ENCODE measurements at regions not wholly inside any gene's neighbourhood (a gene's known extent, or its start where the extent isn't known, plus 50 kb on each side); places are given as distances from the start of the nearest gene placed in this dataset.

DNA sequence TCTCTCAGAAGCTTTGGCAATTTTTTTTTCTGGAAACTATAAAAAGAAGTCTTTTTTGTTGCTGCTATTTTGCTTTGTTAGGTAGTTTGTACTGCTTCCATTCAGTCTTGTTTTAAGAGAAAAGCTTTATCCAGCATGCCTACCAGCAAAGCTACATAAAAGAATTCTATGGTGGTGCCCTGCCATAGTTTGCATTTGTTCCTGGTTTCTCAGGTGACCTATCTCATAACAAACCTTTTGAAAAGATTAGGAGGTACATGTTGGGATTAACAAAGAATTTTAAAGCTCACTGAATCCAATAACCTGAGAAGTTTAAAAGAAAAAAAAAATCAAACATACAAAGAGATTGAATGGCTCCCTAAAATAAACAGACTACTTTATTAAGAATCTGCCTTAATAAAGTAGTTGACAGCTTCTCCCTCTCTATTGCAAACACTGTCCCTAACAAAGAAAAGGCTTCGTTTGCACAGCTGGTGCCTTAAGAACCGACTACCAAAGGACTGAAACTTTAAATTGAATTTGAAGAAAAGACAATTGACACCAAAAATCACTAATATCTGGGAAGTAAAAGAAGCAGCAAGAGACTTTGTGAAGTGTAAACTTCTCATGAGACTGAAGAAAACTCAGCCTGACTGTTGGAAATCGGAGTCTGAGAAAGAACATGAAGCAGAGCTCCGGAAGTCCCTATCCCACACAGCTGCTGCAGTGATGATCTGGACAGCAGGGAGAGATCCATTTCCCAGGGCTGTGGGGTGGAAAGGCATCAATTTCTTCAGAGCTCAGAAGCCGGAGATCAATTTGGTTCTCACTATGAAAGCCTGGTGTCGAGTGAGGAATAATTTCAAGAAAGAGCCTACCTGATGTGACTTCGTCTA lies 102.7 kb upstream of the PLEKHA5 start:
- no peak for DNase-seq
- H3K9me3 Mint-ChIP-seq: peaks cover 0 to 5% (median 0%) of the 10 kb centered on the region in 7 donors
- H3K36me3 Mint-ChIP-seq: no peaks in the 10 kb centered on the region
- no peak overlapping the region for H3K27ac Mint-ChIP-seq
- no peak for ATAC-seq (ENCODE audit: low read depth in 2 of 2)
- no peaks in the 10 kb centered on the region for H3K4me1 Mint-ChIP-seq
- no peaks in the 10 kb centered on the region for H3K27me3 Mint-ChIP-seq
- no peak overlapping the region for H3K4me3 Mint-ChIP-seq

DNA sequence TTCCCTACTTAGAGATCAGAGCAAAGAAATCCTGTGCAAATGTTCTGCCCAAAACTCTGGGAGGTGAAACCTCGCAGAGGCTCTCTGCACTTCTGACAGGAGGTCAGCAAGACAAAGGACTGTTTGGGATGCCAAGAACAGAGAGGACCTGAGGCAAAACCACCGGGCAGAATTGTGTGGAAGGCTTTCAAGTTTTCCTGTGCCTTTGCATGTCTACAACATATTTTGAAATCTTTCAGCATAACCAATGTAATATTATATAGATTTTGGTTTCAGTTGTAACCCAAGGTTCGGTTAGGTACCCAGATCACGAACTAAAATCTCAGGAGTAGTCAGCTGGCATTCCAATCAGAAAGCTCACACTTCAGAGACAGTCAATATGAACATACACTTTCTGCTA lies 99.4 kb upstream of the PLEKHA5 start:
- no peaks in the 10 kb centered on the region for H3K36me3 Mint-ChIP-seq
- peaks cover 5 to 28% (median 14%) of the 10 kb centered on the region in 7 donors for H3K9me3 Mint-ChIP-seq
- H3K4me3 Mint-ChIP-seq: no peak overlapping the region
- DNase-seq (no peak), ATAC-seq (ENCODE audit: low read depth in 2 of 2) (no peak)
- H3K27ac Mint-ChIP-seq: no peak overlapping the region
- no peaks in the 10 kb centered on the region for H3K27me3 Mint-ChIP-seq
- H3K4me1 Mint-ChIP-seq: no peaks in the 10 kb centered on the region

DNA sequence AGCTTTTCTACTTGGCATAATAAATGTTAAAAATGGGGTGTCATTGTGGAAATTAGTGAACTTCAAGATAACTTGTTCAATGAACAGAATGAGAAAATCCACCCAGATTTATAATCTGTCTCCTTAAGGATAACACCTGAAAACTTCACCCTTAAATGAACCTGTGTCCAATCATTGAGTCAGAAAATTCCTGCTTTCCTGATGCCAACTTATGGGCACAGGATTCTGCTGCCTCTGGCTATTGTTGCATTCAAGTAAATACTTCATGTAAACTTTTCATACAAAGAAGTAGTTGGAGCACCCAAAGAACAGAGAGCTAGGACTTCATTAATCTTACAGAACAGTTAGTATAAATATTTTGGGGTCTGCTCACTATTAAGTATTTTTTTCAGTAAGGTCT lies 98.9 kb upstream of the PLEKHA5 start:
- peaks cover 5 to 32% (median 14%) of the 10 kb centered on the region in 7 donors for H3K9me3 Mint-ChIP-seq
- no peak for DNase-seq
- H3K36me3 Mint-ChIP-seq: no peaks in the 10 kb centered on the region
- H3K4me1 Mint-ChIP-seq: no peaks in the 10 kb centered on the region
- H3K4me3 Mint-ChIP-seq: no peak overlapping the region
- no peaks in the 10 kb centered on the region for H3K27me3 Mint-ChIP-seq
- no peak for ATAC-seq (ENCODE audit: low read depth in 2 of 2)
- no peak overlapping the region for H3K27ac Mint-ChIP-seq

DNA sequence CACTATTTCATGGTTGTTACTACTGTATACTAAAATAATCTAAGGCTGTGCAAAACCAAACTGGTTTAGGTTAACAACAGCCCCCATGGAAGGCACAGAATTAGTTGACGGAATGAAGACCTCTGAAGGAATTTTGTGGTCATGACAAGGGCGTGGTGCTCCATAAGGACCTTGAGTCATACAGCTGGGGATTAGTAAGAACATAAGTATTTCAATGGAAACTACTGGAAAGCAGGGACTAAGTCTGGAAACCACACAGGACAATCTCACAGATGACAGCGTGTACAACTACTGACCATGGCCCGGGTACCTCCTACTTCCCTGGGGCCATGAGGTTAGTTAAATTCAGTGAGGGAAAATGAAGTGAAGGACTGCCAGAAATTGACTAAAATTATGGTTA lies 98.5 kb upstream of the PLEKHA5 start:
- H3K36me3 Mint-ChIP-seq: no peaks in the 10 kb centered on the region
- no peak overlapping the region for H3K27ac Mint-ChIP-seq
- DNase-seq: no peak
- ATAC-seq (ENCODE audit: low read depth in 2 of 2): no peak
- H3K9me3 Mint-ChIP-seq: peaks cover 5 to 36% (median 14%) of the 10 kb centered on the region in 7 donors
- H3K27me3 Mint-ChIP-seq: no peaks in the 10 kb centered on the region
- no peak overlapping the region for H3K4me3 Mint-ChIP-seq
- no peaks in the 10 kb centered on the region for H3K4me1 Mint-ChIP-seq

DNA sequence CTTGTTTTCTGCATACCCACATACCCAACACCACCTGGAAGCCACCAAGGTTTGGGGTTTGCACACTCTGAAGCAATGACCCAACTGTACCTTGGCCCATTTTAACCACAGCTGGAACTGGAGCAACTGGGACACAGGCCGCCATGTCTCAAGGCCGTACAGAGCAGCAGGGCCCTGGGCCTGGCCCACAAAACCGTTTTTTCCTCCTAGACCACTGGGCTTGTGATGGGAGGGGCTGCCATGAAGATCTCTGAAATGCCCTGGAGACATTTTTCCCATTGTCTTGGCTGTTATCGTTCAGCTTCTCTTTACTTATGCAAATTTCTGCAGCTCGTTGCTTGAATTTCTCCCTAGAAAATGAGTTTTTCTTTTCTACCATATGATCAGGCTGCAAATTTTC lies 96.7 kb upstream of the PLEKHA5 start:
- no peaks in the 10 kb centered on the region for H3K36me3 Mint-ChIP-seq
- H3K4me1 Mint-ChIP-seq: no peaks in the 10 kb centered on the region
- DNase-seq (no peak), ATAC-seq (ENCODE audit: low read depth in 2 of 2) (no peak)
- H3K9me3 Mint-ChIP-seq: peaks cover 8 to 36% (median 14%) of the 10 kb centered on the region in 7 donors
- no peaks in the 10 kb centered on the region for H3K27me3 Mint-ChIP-seq
- no peak overlapping the region for H3K27ac Mint-ChIP-seq
- no peak overlapping the region for H3K4me3 Mint-ChIP-seq

DNA sequence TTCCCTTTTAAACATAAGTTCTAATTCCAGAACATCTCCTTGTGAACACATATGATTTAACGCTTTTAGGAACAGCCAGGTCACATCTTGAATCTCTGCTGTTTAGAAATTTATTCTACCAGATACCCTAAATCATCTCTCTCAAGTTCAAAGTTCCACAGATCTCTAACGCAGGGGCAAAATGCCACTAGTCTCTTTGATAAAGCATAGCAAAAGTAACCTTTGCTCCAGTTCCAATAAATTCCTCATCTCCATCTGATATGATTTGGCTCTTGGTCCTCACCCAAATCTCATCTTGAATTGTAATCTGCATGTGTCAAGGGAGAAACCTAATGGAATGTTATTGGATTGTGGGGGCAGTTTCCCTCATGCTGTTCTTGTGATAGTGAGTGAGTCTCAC lies 96.3 kb upstream of the PLEKHA5 start:
- Mint-ChIP-seq H3K9me3 (peaks cover 8 to 36% (median 14%) of the 10 kb centered on the region in 7 donors), H3K4me1 (no peaks in the 10 kb centered on the region), H3K27ac (no peak overlapping the region), H3K27me3 (no peaks in the 10 kb centered on the region), H3K4me3 (no peak overlapping the region), H3K36me3 (no peaks in the 10 kb centered on the region)
- DNase-seq (no peak), ATAC-seq (ENCODE audit: low read depth in 2 of 2) (no peak)

DNA sequence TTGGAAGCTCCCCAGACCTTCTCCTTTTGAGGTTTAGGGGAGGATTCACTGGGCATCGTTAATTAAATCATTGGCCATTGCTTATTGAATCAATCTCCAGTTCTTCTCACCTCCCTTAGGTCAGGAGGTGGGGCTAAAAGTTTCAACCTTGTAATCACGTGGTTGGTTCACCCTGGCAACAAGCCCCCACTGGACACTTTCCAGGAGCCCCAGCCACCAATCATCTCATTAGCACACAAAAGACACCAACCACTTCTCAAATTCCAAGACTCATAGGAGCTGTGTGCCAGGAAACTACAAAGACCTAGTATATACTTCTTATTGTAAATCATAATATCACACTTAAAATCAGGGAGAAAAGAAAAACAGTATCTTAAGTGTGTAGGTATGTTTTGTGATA lies 94.6 kb upstream of the PLEKHA5 start:
- Mint-ChIP-seq H3K27me3 (no peaks in the 10 kb centered on the region), H3K36me3 (no peaks in the 10 kb centered on the region), H3K9me3 (peaks cover 8 to 36% (median 14%) of the 10 kb centered on the region in 7 donors), H3K4me3 (no peak overlapping the region), H3K27ac (no peak overlapping the region), H3K4me1 (no peaks in the 10 kb centered on the region)
- no peak for ATAC-seq (ENCODE audit: low read depth in 2 of 2)
- DNase-seq: no peak

DNA sequence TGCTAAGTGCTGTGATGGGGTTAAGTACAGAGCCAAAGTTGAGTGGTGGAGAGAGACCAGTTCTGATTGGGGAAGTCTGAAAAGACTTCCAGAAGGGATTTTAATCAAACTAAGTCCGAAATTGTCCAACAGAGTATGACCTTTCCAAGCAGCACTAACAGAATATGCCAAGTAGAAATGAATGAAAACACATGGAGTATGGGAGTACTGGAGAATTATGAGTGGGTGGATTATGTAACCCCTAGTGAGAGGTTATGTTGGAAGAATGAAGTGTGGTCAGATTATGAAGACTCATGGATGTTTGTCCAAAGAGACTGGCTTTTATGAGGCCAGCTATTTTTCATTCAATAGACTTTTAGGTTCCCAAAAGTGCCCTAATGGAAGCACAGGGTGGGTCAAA lies 94.0 kb upstream of the PLEKHA5 start:
- no peak overlapping the region for H3K27ac Mint-ChIP-seq
- no peaks in the 10 kb centered on the region for H3K27me3 Mint-ChIP-seq
- ATAC-seq (ENCODE audit: low read depth in 2 of 2): no peak
- H3K4me3 Mint-ChIP-seq: no peak overlapping the region
- DNase-seq: no peak
- H3K4me1 Mint-ChIP-seq: no peaks in the 10 kb centered on the region
- peaks cover 8 to 36% (median 16%) of the 10 kb centered on the region in 7 donors for H3K9me3 Mint-ChIP-seq
- H3K36me3 Mint-ChIP-seq: no peaks in the 10 kb centered on the region

DNA sequence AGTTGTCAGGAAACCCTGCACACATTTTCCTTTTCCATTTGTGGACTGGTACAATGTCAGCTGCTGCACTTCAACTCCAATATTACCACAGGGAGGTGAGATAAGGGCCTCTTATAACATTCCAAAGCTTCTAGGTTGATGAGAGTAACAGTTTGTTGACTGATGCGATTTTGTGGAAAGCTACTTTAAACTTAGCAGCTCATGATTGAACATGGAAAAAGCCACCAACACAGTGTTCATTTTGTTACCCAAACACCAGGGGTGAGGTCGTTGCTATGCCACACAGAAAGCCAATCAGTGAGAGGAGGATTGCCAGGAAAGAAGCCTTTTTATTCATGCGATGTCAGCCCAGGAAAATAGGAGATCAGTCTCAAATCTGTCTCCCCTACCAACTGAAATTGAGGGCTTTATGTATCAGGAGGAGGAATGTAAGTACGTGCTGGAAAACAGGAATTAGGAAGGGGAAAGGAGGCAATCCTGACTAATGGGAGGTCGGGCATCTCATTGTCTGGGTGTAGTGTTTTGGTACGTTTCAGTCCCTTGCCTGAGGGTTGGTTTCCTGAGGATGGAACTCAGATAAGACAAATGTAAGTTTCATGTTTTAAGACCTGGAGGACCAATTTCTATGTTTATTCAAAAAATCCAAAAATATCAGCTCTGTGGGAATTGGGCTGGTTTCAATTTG lies 92.7 kb upstream of the PLEKHA5 start:
- DNase-seq (no peak), ATAC-seq (ENCODE audit: low read depth in 2 of 2) (no peak)
- Mint-ChIP-seq H3K4me3 (no peak overlapping the region), H3K4me1 (no peaks in the 10 kb centered on the region), H3K36me3 (no peaks in the 10 kb centered on the region), H3K27me3 (no peaks in the 10 kb centered on the region), H3K9me3 (peaks cover 8 to 36% (median 15%) of the 10 kb centered on the region in 7 donors), H3K27ac (no peak overlapping the region)

DNA sequence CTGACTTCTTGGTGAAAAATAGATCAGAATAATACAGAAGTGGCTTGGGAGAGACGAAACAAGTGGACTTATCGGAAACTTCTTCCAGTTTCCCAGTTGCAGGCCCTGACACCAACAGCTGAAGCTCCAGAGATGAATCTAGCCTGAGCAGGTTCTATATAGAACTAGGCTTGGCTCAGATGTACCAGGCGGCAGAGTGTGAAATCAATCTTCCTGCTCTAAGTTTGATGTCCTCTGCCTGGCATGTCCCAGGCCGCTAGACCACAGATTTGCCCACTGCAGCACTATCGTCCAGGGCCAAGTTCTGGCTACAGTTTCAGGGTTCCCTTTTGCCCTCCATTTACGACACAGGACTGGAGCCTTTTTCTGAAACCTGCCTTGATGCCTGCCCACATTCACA lies 91.3 kb upstream of the PLEKHA5 start:
- H3K27ac Mint-ChIP-seq: no peak overlapping the region
- no peaks in the 10 kb centered on the region for H3K4me1 Mint-ChIP-seq
- H3K36me3 Mint-ChIP-seq: no peaks in the 10 kb centered on the region
- H3K27me3 Mint-ChIP-seq: no peaks in the 10 kb centered on the region
- no peak overlapping the region for H3K4me3 Mint-ChIP-seq
- H3K9me3 Mint-ChIP-seq: peaks cover 3 to 24% (median 8%) of the 10 kb centered on the region in 7 donors
- DNase-seq: no peak
- no peak for ATAC-seq (ENCODE audit: low read depth in 2 of 2)

DNA sequence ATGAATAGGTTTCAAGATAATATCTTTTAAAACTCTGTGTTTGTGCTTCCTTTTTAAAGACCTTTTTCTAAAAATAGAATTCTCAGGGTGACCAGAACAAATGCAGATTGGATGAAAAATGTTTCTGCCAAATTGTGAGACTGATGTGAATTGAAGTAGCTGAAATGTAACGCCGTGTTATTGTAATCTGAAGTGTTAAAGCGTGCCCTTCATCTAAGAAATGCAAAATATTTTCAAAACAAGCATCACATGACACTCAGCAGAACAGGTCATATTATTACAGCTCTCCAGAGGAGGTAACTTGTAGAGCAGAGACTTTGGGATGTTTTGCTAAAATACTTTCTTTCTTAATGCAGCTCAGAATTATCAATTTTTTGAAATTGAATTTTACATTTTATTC lies 90.0 kb upstream of the PLEKHA5 start:
- no peaks in the 10 kb centered on the region for H3K4me1 Mint-ChIP-seq
- no peaks in the 10 kb centered on the region for H3K36me3 Mint-ChIP-seq
- ATAC-seq (ENCODE audit: low read depth in 2 of 2) (no peak), DNase-seq (no peak)
- no peaks in the 10 kb centered on the region for H3K27me3 Mint-ChIP-seq
- H3K27ac Mint-ChIP-seq: no peak overlapping the region
- H3K4me3 Mint-ChIP-seq: no peak overlapping the region
- peaks cover 0 to 14% (median 3%) of the 10 kb centered on the region in 7 donors for H3K9me3 Mint-ChIP-seq

DNA sequence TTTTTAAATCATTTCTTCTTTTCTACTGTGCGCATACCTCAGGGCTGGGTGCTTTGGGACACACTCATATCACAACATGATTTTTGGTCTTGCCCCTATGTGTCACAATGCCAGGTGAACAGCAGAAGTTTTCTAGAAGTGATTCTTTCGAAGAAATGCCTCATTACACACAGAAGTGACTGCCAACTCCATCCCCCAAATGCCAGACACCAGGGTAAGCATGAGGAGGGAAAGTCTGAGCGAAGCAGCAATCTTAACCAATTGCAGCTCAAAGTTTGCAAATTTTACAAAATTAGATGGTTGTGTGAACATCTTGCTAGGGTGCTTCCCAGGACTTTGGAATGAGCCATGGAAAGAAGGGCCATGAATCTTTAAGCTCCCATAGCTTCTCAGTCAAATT lies 87.3 kb upstream of the PLEKHA5 start:
- Mint-ChIP-seq H3K9me3 (peaks cover 0 to 5% (median 2%) of the 10 kb centered on the region in 7 donors), H3K4me1 (no peaks in the 10 kb centered on the region), H3K4me3 (no peak overlapping the region), H3K27me3 (no peaks in the 10 kb centered on the region), H3K27ac (no peak overlapping the region), H3K36me3 (no peaks in the 10 kb centered on the region)
- no peak for DNase-seq
- ATAC-seq (ENCODE audit: low read depth in 2 of 2): no peak

DNA sequence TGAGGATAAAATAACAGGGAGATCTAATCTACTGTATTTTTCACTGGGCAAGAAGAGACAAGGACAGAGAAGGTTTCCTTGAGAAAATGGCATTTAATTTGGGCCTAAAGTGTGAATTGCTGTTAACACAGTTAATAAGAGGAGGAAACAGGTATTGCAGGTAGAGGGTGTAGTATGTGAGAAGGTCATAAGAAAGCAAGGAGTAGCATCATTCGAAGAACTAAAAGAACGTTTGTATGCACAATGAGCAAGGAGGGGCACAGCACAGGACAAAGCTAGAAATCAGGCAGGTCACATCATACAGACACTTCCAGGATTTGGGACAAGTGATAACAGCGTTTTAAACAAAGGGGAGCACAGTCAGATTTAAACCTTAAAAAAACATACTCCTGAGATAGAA lies 85.1 kb upstream of the PLEKHA5 start:
- Mint-ChIP-seq H3K4me3 (no peak overlapping the region), H3K36me3 (no peaks in the 10 kb centered on the region), H3K27ac (no peak overlapping the region), H3K4me1 (no peaks in the 10 kb centered on the region), H3K27me3 (no peaks in the 10 kb centered on the region), H3K9me3 (peaks cover 0 to 5% (median 2%) of the 10 kb centered on the region in 7 donors)
- no peak for DNase-seq
- ATAC-seq (ENCODE audit: low read depth in 2 of 2): no peak

DNA sequence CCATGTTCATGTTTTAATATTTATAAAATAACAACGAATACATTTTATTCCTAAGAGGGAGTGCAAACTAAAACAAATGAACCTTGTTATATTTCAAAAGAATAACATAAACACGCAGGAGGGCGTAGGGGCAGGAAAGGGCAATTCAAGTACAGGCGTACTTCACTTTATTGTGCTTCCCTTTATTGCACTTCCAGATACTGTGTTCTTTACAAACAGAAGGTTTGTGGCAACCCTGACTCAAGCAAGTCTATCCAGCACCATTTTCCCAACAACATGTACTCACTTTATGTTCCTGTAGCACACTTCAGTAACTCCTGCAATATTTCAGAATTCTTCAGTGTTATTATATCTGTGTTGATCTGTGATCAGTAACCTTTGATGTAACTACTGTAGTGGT lies 84.6 kb upstream of the PLEKHA5 start:
- H3K9me3 Mint-ChIP-seq: peaks cover 0 to 5% (median 2%) of the 10 kb centered on the region in 7 donors
- H3K27ac Mint-ChIP-seq: no peak overlapping the region
- H3K27me3 Mint-ChIP-seq: no peaks in the 10 kb centered on the region
- DNase-seq (no peak), ATAC-seq (ENCODE audit: low read depth in 2 of 2) (no peak)
- H3K4me1 Mint-ChIP-seq: no peaks in the 10 kb centered on the region
- H3K4me3 Mint-ChIP-seq: no peak overlapping the region
- no peaks in the 10 kb centered on the region for H3K36me3 Mint-ChIP-seq

All from naive B cell (primary cell).